AG04450 (cell line): ENCODE measurements at regions not wholly inside any gene's neighbourhood (a gene's known extent, or its start where the extent isn't known, plus 50 kb on each side); places are given as distances from the start of the nearest gene placed in this dataset.

ENCODE experiments used
- CTCF ChIA-PET: fragments of 300-600, 350-600 bp; formaldehyde crosslinking; extraction: SDS; loops from one replicate; lab custom pipeline; 2022; ENCODE audit warnings: antibody characterized with exemption, inconsistent platforms; lab: Charles Lee
- POLR2A ChIA-PET: fragments of 350-600 bp; formaldehyde crosslinking; extraction: SDS; loops from one replicate; lab custom pipeline; 2021; ENCODE audit warnings: antibody characterized with exemption, inconsistent platforms; lab: Yijun Ruan, JAX
- DNase-seq: peaks from one replicate; pipeline ENCODE4 v3.0.0-alpha.2; 2011; ENCODE audit warnings: low read depth, low spot score
- H3K27ac ChIP-seq: one replicate; pipeline ENCODE4 v1.5.1; 2012; ENCODE audit warnings: low read depth, low read length, control low read depth
- H3K27me3 ChIP-seq: one replicate; pipeline ENCODE4 v1.6.0; 2012; ENCODE audit warnings: low read length; ENCODE audit not compliant: control insufficient read depth, insufficient read depth
- H3K4me3 ChIP-seq: 2 replicates; pipeline ENCODE4 v1.5.1; 2011; ENCODE audit warnings: mild to moderate bottlenecking, low read depth, low read length, control low read depth
- H3K9me3 ChIP-seq: 2 replicates; pipeline ENCODE4 v1.5.1; 2012; ENCODE audit warnings: low read length; ENCODE audit not compliant: control insufficient read depth, insufficient read depth
- TF ChIP-seq, protein P1 (sequence below): IDR thresholded peaks from 2 replicates; pipeline ENCODE4 v1.5.1; 2011; ENCODE audit warnings: low read depth, low read length, control low read depth, inconsistent platforms

GRCh38 chr14:101037021-101037817, 133.7 kb upstream of the RTL1 start:
- TF ChIP-seq, protein P1, sequence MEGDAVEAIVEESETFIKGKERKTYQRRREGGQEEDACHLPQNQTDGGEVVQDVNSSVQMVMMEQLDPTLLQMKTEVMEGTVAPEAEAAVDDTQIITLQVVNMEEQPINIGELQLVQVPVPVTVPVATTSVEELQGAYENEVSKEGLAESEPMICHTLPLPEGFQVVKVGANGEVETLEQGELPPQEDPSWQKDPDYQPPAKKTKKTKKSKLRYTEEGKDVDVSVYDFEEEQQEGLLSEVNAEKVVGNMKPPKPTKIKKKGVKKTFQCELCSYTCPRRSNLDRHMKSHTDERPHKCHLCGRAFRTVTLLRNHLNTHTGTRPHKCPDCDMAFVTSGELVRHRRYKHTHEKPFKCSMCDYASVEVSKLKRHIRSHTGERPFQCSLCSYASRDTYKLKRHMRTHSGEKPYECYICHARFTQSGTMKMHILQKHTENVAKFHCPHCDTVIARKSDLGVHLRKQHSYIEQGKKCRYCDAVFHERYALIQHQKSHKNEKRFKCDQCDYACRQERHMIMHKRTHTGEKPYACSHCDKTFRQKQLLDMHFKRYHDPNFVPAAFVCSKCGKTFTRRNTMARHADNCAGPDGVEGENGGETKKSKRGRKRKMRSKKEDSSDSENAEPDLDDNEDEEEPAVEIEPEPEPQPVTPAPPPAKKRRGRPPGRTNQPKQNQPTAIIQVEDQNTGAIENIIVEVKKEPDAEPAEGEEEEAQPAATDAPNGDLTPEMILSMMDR = no peak
- Histone ChIP-seq H3K4me3 (no peak overlapping the region), H3K9me3 (no peaks in the 10 kb centered on the region; the same call in 1 of the 2 replicates), H3K27me3 (no peaks in the 10 kb centered on the region), H3K27ac (no peak overlapping the region)
- ChIA-PET POLR2A (no interaction called here), CTCF (no interaction called here)
- DNase-seq = no peak

DNA sequence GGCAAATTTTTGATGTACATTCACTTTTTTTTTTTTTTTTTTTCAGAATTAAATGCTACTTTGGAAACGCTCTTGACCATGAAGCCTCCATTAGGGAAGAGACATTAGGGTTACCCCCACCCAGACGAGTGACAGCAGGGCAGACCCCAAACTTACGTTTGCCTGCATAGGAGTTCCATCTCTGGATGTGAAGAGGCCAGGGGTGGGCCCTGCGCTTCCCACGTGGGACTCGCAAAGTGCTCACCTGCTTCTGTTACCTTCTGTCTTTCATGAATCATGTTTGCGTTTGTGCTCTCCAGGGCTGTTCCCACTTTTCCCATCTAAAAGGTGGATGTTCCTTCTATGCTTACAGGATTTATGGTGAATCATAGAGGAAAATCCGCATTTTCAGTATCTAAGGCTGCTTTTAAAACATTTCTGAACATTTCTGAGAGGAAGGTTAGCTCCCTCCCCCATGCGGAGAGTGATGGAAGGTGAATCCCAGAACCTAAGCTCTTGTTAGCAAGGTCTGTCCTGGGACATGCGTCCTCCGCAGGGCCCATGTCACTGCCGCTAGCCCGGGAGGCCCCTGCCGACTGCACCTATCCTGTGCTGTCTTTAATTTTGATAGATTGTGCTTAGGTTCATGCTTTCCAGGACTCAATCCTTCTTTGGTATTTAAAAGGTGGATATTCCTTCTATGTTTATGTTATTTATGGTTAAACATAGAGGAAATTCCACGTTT, 135.7 kb upstream of the RTL1 start:
- Histone ChIP-seq H3K9me3 (no peaks in the 10 kb centered on the region; the same call in 1 of the 2 replicates), H3K27ac (no peak overlapping the region), H3K27me3 (no peaks in the 10 kb centered on the region), H3K4me3 (no peak overlapping the region)
- ChIA-PET POLR2A (no interaction called here), CTCF (no interaction called here)
- no peak for DNase-seq
- TF ChIP-seq, protein P1 = no peak

DNA sequence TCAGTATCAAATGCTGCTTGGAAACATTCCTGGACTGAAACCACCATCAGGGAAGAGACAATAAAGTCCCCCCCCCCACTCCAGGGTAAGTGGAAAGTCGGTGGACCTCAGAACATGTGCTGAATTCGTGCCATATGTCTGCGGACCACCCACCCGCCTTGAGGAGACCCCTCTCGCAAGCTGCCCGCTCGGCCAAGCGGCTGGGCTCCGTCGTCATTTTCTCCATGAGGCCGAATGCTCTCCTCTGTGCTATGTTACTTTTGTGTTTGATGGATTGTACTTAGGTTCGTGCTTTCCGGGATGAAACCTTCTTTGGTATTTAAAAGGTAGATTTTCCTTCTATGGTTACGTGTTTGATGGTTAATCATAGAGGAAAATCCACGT, 136.2 kb upstream of the RTL1 start:
- H3K4me3 ChIP-seq = no peak overlapping the region
- POLR2A ChIA-PET = no interaction called here
- no peak overlapping the region for H3K27ac ChIP-seq
- TF ChIP-seq, protein P1 = no peak
- no peaks in the 10 kb centered on the region for H3K27me3 ChIP-seq
- H3K9me3 ChIP-seq = no peaks in the 10 kb centered on the region; the same call in 1 of the 2 replicates
- CTCF ChIA-PET = no interaction called here
- DNase-seq = no peak

- H3K27ac ChIP-seq = no peak overlapping the region
- H3K9me3 ChIP-seq = no peaks in the 10 kb centered on the region; the same call in 1 of the 2 replicates
- POLR2A ChIA-PET = interaction anchor here (0.7 kb wide), 1 partner anchor 202 kb away, joined by 3 read pairs; no protein-coding TSS in a partner anchor
- H3K4me3 ChIP-seq = no peak overlapping the region
- CTCF ChIA-PET = no interaction called here
- no peaks in the 10 kb centered on the region for H3K27me3 ChIP-seq
- TF ChIP-seq, protein P1 = no peak
- DNase-seq = no peak
Measured at GRCh38 chr14:101040538-101041442, 137.3 kb upstream of the RTL1 start.
